CD4-positive, alpha-beta T cell treated with Interleukin-12 subunit alpha and Interleukin-12 subunit beta, for 1 hour (primary cell): ENCODE measurements at regions not wholly inside any gene's neighbourhood (a gene's known extent, or its start where the extent isn't known, plus 50 kb on each side); places are given as distances from the start of the nearest gene placed in this dataset.

Experiments
- DNase-seq: peaks from one replicate; pipeline ENCODE4 v3.0.0-alpha.2; 2020

DNA sequence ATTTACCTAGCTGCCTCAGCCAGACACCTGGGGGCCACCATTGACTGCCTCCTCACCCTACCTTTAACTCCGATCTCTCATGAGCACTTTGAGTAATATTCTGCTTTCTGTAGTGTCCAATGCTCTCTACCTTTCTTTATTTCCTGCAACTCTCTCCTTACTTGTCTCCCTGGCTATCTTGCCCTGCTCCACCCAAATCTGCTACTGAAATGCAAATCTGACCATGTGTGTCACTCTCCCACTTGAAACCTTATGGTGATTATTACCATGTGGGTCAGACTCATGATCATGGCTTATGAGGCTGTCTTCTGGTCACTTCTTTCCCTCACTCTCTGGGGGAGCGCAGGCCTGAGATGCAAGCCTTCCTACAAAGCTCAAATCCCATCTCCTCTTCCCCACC, 83.3 kb downstream of the INSIG2 start:
- no peak for DNase-seq

- DNase-seq, result peak; percentile 31
These were observed 81.2 kb downstream of the INSIG2 start for GRCh38 chr2:118169359-118170005.

- DNase-seq, result no peak
These were observed 80.3 kb downstream of the INSIG2 start for GRCh38 chr2:118168615-118169014.

DNA sequence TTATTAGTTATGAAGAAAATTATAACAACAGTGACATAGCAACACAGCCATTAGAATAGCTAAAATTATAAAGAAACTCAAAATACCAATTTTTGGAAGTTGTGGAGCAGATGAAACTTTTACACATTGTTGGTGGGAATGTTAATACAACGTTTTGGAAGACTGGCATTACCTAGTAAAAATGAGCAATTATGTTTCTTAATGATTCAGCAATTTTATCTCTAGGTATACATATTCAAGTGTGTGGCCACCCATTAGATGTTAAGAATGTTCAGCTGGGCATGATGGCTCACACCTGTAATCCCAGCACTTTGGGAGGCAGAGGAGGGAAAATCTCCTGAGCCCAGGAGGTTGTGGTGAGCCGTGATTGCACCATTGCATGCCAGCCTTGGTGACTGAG, 78.8 kb downstream of the INSIG2 start:
- no peak for DNase-seq

DNA sequence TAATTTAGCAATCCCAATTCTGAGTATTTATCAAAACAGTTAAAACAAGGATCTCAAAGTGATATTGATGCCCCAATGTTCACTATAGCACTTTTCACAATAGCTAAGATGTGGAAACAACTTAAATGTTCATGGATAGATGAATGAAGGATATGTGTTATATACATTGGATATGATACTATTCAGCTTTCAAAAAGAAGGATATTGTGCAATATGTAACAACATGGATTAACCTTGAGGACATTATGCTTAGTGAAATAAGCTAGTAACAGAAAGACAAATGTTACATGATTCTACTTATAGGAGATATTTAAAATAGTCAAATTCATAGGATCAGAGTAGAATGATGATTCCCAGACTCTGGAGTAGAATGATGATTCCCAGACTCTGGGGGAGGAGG, 78.0 kb downstream of the INSIG2 start:
- no peak for DNase-seq

GRCh38 chr2:118165595-118165994, 77.3 kb downstream of the INSIG2 start:
- DNase-seq, result no peak
